HepG2 (cell line): ENCODE measurements at regions not wholly inside any gene's neighbourhood (a gene's known extent, or its start where the extent isn't known, plus 50 kb on each side); places are given as distances from the start of the nearest gene placed in this dataset.
"Not testable (repeated sequence)": the region's sequence is repeated elsewhere in the genome, so short reads cannot be mapped to it uniquely, and the experiment has no call there.

Experiments used
- ATAC-seq: fragments of 200-7000 bp; cut with Tn5 transposase; 3 replicates; pipeline ENCODE4 v1.9.1; 2020; ENCODE audit warnings: mild to moderate bottlenecking, moderate library complexity
- BruUV-seq: library from RNA; stranded (reverse); fragments of 400-500 nt; replicated peaks from 2 replicates; lab custom pipeline; 2021; lab: Mats Ljungman, UMichigan
- CTCF ChIA-PET: fragments of 300-600 bp; formaldehyde crosslinking; extraction: SDS; loops from one replicate; lab custom pipeline; 2021; ENCODE audit warnings: low total read pairs, inconsistent platforms, low intra/inter-chr PET ratio; lab: Yijun Ruan, JAX
- POLR2A ChIA-PET: fragments of 350-600 bp; sonication (Branson Sonifier 250); formaldehyde crosslinking; loops from one replicate; lab custom pipeline; 2020; ENCODE audit warnings: antibody characterized with exemption, inconsistent platforms; lab: Yijun Ruan, JAX
- DNase-seq: peaks from one replicate; pipeline ENCODE4 v3.0.0-alpha.2; 2015; ENCODE audit warnings: low spot score
- FAIRE-seq: peaks from 3 replicates; lab custom pipeline; 2011; peaks lifted over from hg19 to GRCh38; lab: Jason Lieb, UNC
- H2AFZ ChIP-seq: one replicate; pipeline ENCODE4 v1.6.1; 2011; ENCODE audit warnings: low read length, inconsistent platforms
- H3K27ac ChIP-seq: fragments of 300-600 bp; 3 replicates; pipeline ENCODE4 v1.8.0; 2011; ENCODE audit warnings: mixed run types, mild to moderate bottlenecking, mixed read lengths, low read length, inconsistent platforms; ENCODE audit not compliant: insufficient read depth; ENCODE audit errors: extremely low read length
- H3K27me3 ChIP-seq, 2 experiments: fragments of 200-600 bp in 1 of 2; 2 replicates in 1 of 2; 3 replicates in 1 of 2; pipeline versions ENCODE4 v1.6.0 to v1.8.0; 2011; ENCODE audit warnings: low read length in 2 of 2, mild to moderate bottlenecking in 2 of 2, moderate library complexity in 2 of 2, inconsistent platforms in 1 of 2; ENCODE audit not compliant: insufficient read depth in 2 of 2, control insufficient read depth in 1 of 2
- H3K36me3 ChIP-seq, 2 experiments: fragments of 200-600 bp in 1 of 2; replicated peaks in 1 of 2; 2 replicates in 1 of 2; 3 replicates in 1 of 2; pipeline versions ENCODE4 v1.5.1 to v1.8.0; 2011; ENCODE audit warnings: low read length in 2 of 2, inconsistent platforms in 1 of 2; ENCODE audit not compliant: insufficient read depth in 2 of 2, control insufficient read depth in 1 of 2
- H3K4me1 ChIP-seq: 2 replicates; pipeline ENCODE4 v1.5.1; 2012; ENCODE audit warnings: low read length, inconsistent platforms; ENCODE audit not compliant: insufficient read depth
- H3K4me2 ChIP-seq: 2 replicates; pipeline ENCODE4 v1.6.0; 2011; ENCODE audit warnings: low read depth, low read length, inconsistent platforms
- H3K4me3 ChIP-seq, 3 experiments: fragments of 200-600 bp in 1 of 3; sonication (generic), shearing (Covaris generic) in 1 of 3; replicated peaks in 1 of 3; 2 replicates each; pipeline ENCODE4 v1.5.1; 2011 to 2016; ENCODE audit warnings: low read length in 3 of 3, inconsistent platforms in 2 of 3, low read depth in 2 of 3, mild to moderate bottlenecking in 2 of 3, control low read depth in 1 of 3, mixed read lengths in 1 of 3; ENCODE audit not compliant: insufficient read depth in 1 of 3
- H3K79me2 ChIP-seq: one replicate; pipeline ENCODE4 v1.6.1; 2011; ENCODE audit warnings: low read length, inconsistent platforms; ENCODE audit not compliant: insufficient read depth
- H3K9ac ChIP-seq: 2 replicates; pipeline ENCODE4 v1.6.0; 2011; ENCODE audit warnings: mild to moderate bottlenecking, low read depth, low read length, inconsistent platforms; ENCODE audit not compliant: insufficient read depth
- H3K9me3 ChIP-seq: 2 replicates; pipeline ENCODE4 v1.5.1; 2012; ENCODE audit warnings: mild to moderate bottlenecking, low read length
- H4K20me1 ChIP-seq: 2 replicates; pipeline ENCODE4 v1.6.0; 2011; ENCODE audit warnings: inconsistent platforms, mild to moderate bottlenecking, low read length, moderate library complexity; ENCODE audit not compliant: insufficient read depth
- ARID5B ChIP-seq: IDR thresholded peaks from 2 replicates; pipeline ENCODE4 v1.4.0; 2020; ENCODE audit warnings: mild to moderate bottlenecking, missing genetic modification reagents
- GMEB2 ChIP-seq: IDR thresholded peaks from 2 replicates; pipeline ENCODE4 v1.6.1; 2016; ENCODE audit warnings: missing biosample characterization, missing genetic modification reagents, low read depth
- ZNF12 ChIP-seq: sonication (generic); formaldehyde crosslinking; IDR thresholded peaks from 2 replicates; pipeline ENCODE4 v1.5.0; 2020; ENCODE audit warnings: missing genetic modification reagents
- ZNF496 ChIP-seq: sonication (generic); formaldehyde crosslinking; IDR thresholded peaks from 2 replicates; pipeline ENCODE4 v1.8.1; 2023; ENCODE audit warnings: mild to moderate bottlenecking, moderate library complexity, missing genetic modification reagents; ENCODE audit not compliant: insufficient replicate concordance
- WGBS: methylation state at CpG from one replicate; pipeline ENCODE4 v1.1.6; 2017; ENCODE audit warnings: low lambda C conversion rate; 5-methylcytosine and 5-hydroxymethylcytosine counted together
- in situ Hi-C: cut with HindIII; loops from 2 replicates; pipeline ENCODE4 v1.10.0; 2017; ENCODE audit warnings: low pct_unique_long_range_greater_than_20kb; ENCODE audit not compliant: extremely low pct_ligation_motif_present
- intact Hi-C: fragments of 100-400 bp; cut with micrococcal nuclease; formaldehyde crosslinking; loops from one replicate; pipeline ENCODE4 v1.10.0; 2022; ENCODE audit not compliant: unreplicated experiment

- TF ChIP-seq GMEB2 (CRISPR knock-in tag) (no peak), ZNF12 (no peak), ZNF496 (CRISPR knock-in tag) (no peak), ARID5B (CRISPR knock-in tag) (no peak)
Measured at GRCh38 chr2:64251497-64252250, 107.5 kb upstream of the PELI1 start (continued).

- DNase-seq, POLR2A ChIA-PET, H3K79me2 ChIP-seq, H3K4me2 ChIP-seq, H3K27me3 ChIP-seq, ATAC-seq, H3K36me3 ChIP-seq, H3K4me3 ChIP-seq, FAIRE-seq, BruUV-seq, H3K27ac ChIP-seq, H3K9me3 ChIP-seq, in situ Hi-C loops, H4K20me1 ChIP-seq, H3K9ac ChIP-seq, H2AFZ ChIP-seq, H3K4me1 ChIP-seq, intact Hi-C loops, CTCF ChIA-PET: not testable (repeated sequence)
- 42% methylated on average over 10 of the region's 11 CpGs for WGBS
Measured at GRCh38 chr2:64252251-64252978, 108.2 kb upstream of the PELI1 start.

GRCh38 chr2:64253421-64253820, 109.2 kb upstream of the PELI1 start:
- in situ Hi-C loops, POLR2A ChIA-PET, H3K4me1 ChIP-seq, H4K20me1 ChIP-seq, ATAC-seq, H3K9ac ChIP-seq, H2AFZ ChIP-seq, BruUV-seq, intact Hi-C loops, FAIRE-seq, H3K79me2 ChIP-seq, DNase-seq, H3K9me3 ChIP-seq, H3K27ac ChIP-seq, CTCF ChIA-PET, H3K36me3 ChIP-seq, H3K4me2 ChIP-seq, H3K4me3 ChIP-seq: not testable (repeated sequence)
- H3K27me3 ChIP-seq: peaks cover 0 to 11% of the 10 kb centered on the region in 2 experiments; a peak in 2 of 5 replicates
- 24% methylated on average over 9 of the region's 9 CpGs for WGBS
